KOPT-K1 (cell line): ENCODE measurements at regions not wholly inside any gene's neighbourhood (a gene's known extent, or its start where the extent isn't known, plus 50 kb on each side); places are given as distances from the start of the nearest gene placed in this dataset.
"Not testable (repeated sequence)": the region's sequence is repeated elsewhere in the genome, so short reads cannot be mapped to it uniquely, and the experiment has no call there.

Experiments
- H3K27ac ChIP-seq: fragments of 200-600 bp; sonication (generic); 2 replicates; pipeline ENCODE4 v1.5.1; 2016; ENCODE audit warnings: antibody characterized with exemption, mild to moderate bottlenecking, low read depth, low read length; ENCODE audit not compliant: poor library complexity, severe bottlenecking
- H3K36me3 ChIP-seq: fragments of 200-600 bp; sonication (generic); 2 replicates; pipeline ENCODE4 v1.5.1; 2017; ENCODE audit warnings: antibody characterized with exemption, mild to moderate bottlenecking, low read length, moderate library complexity; ENCODE audit not compliant: insufficient read depth
- H3K9me3 ChIP-seq: fragments of 200-600 bp; sonication (generic); 2 replicates; pipeline ENCODE4 v1.5.1; 2017; ENCODE audit warnings: antibody characterized with exemption, low read length, mild to moderate bottlenecking; ENCODE audit not compliant: insufficient read depth, poor library complexity, severe bottlenecking

- no peaks in the 10 kb centered on the region for H3K9me3 ChIP-seq
- no peaks in the 10 kb centered on the region for H3K36me3 ChIP-seq
- H3K27ac ChIP-seq: no peak overlapping the region
Measured at GRCh38 chr9:111096051-111096450, 57.8 kb upstream of the LPAR1 start.

- no peak overlapping the region for H3K27ac ChIP-seq
- H3K36me3 ChIP-seq: no peaks in the 10 kb centered on the region
- H3K9me3 ChIP-seq: no peaks in the 10 kb centered on the region
Measured at GRCh38 chr9:111095441-111095840, 57.2 kb upstream of the LPAR1 start.

- no peaks in the 10 kb centered on the region for H3K9me3 ChIP-seq
- H3K27ac ChIP-seq: no peak overlapping the region
- H3K36me3 ChIP-seq: no peaks in the 10 kb centered on the region
Measured at GRCh38 chr9:111094958-111095357, 56.7 kb upstream of the LPAR1 start.

GRCh38 chr9:111094433-111094924 is 56.2 kb upstream of the LPAR1 start:
- no peaks in the 10 kb centered on the region for H3K9me3 ChIP-seq
- no peak overlapping the region for H3K27ac ChIP-seq
- no peaks in the 10 kb centered on the region for H3K36me3 ChIP-seq

- not testable (repeated sequence) for H3K36me3 ChIP-seq, H3K27ac ChIP-seq, H3K9me3 ChIP-seq
Measured at GRCh38 chr9:111092167-111092566, 53.9 kb upstream of the LPAR1 start.
